ENCODE measurements at regions not wholly inside any gene's neighbourhood (a gene's known extent, or its start where the extent isn't known, plus 50 kb on each side); places are given as distances from the start of the nearest gene placed in this dataset.

- TF ChIP-seq, protein P1, sequence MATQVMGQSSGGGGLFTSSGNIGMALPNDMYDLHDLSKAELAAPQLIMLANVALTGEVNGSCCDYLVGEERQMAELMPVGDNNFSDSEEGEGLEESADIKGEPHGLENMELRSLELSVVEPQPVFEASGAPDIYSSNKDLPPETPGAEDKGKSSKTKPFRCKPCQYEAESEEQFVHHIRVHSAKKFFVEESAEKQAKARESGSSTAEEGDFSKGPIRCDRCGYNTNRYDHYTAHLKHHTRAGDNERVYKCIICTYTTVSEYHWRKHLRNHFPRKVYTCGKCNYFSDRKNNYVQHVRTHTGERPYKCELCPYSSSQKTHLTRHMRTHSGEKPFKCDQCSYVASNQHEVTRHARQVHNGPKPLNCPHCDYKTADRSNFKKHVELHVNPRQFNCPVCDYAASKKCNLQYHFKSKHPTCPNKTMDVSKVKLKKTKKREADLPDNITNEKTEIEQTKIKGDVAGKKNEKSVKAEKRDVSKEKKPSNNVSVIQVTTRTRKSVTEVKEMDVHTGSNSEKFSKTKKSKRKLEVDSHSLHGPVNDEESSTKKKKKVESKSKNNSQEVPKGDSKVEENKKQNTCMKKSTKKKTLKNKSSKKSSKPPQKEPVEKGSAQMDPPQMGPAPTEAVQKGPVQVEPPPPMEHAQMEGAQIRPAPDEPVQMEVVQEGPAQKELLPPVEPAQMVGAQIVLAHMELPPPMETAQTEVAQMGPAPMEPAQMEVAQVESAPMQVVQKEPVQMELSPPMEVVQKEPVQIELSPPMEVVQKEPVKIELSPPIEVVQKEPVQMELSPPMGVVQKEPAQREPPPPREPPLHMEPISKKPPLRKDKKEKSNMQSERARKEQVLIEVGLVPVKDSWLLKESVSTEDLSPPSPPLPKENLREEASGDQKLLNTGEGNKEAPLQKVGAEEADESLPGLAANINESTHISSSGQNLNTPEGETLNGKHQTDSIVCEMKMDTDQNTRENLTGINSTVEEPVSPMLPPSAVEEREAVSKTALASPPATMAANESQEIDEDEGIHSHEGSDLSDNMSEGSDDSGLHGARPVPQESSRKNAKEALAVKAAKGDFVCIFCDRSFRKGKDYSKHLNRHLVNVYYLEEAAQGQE (IDR thresholded peaks at IDR 0.05; ENCODE audit: insufficient read depth in 1 of 2, low read depth in 2 of 2, low read length in 2 of 2): no peak
- TF ChIP-seq POLR2AphosphoS5 (IDR thresholded peaks at IDR 0.05; ENCODE audit: low read depth, low read length): no peak
- no peak for TF ChIP-seq FOXP2 (optimal IDR thresholded peaks at IDR 0.05; ENCODE audit: borderline replicate concordance, extremely low read depth, extremely low read length, insufficient read depth)
These were observed 112.6 kb downstream of the DDX1 start for GRCh38 chr2:15704086-15704787.
